ENCODE measurements at regions not wholly inside any gene's neighbourhood (a gene's known extent, or its start where the extent isn't known, plus 50 kb on each side); places are given as distances from the start of the nearest gene placed in this dataset.

- TF ChIP-seq CTCF (IDR thresholded peaks at IDR 0.05; ENCODE audit: control extremely low read depth in 1 of 3, insufficient read depth in 1 of 3, low read depth in 1 of 3, low read length in 3 of 3) (no peak), RFX5 (IDR thresholded peaks at IDR 0.05; ENCODE audit: borderline replicate concordance, low read depth, low read length) (no peak), SAP30 (IDR thresholded peaks at IDR 0.05; ENCODE audit: insufficient read depth, insufficient replicate concordance, low read length) (no peak), GABPA (IDR thresholded peaks at IDR 0.05; ENCODE audit: borderline replicate concordance, insufficient read depth, low read length) (no peak), PHF8 (conservative IDR thresholded peaks at IDR 0.05; ENCODE audit: low read depth, low read length) (no peak), TCF12 (IDR thresholded peaks at IDR 0.05; ENCODE audit: low read depth, low read length) (no peak), POLR2A (IDR thresholded peaks at IDR 0.05; ENCODE audit: control extremely low read depth in 1 of 2, low read depth in 2 of 2, low read length in 2 of 2) (no peak), EZH2 (IDR thresholded peaks at IDR 0.05; ENCODE audit: low read depth, low read length, severe bottlenecking) (no peak)
- TF ChIP-seq, protein P1, sequence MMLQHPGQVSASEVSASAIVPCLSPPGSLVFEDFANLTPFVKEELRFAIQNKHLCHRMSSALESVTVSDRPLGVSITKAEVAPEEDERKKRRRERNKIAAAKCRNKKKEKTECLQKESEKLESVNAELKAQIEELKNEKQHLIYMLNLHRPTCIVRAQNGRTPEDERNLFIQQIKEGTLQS (IDR thresholded peaks at IDR 0.05; ENCODE audit: insufficient read depth, low read depth, low read length) = no peak
Measured at GRCh38 chr7:34354899-34355298, 303.1 kb upstream of the NPSR1 start.

Data from H1 (cell line).